Esophagus squamous epithelium (tissue), 5 donors: ENCODE measurements at regions not wholly inside any gene's neighbourhood (a gene's known extent, or its start where the extent isn't known, plus 50 kb on each side); places are given as distances from the start of the nearest gene placed in this dataset.

Experiments
- DNase-seq: peaks from one replicate; lab custom pipeline; 2025; lab: John Stamatoyannopoulos, UW
- H3K27ac ChIP-seq, 4 donors: fragments of 200-600 bp; sonication (generic); one replicate each; pipeline ENCODE4 v1.5.1; 2016 to 2019; ENCODE audit warnings: mild to moderate bottlenecking in 1 of 4
- H3K27me3 ChIP-seq, 4 donors: fragments of 200-600 bp; sonication (generic); 1 replicate in 3 of 4; 2 replicates in 1 of 4; pipeline versions ENCODE4 v1.5.1 to v1.6.0; 2017 to 2021; ENCODE audit warnings: antibody characterized with exemption in 1 of 4
- H3K36me3 ChIP-seq, 3 donors: fragments of 200-600 bp; sonication (generic); one replicate each; pipeline ENCODE4 v1.5.1; 2016 to 2019
- H3K4me1 ChIP-seq, 3 donors: fragments of 200-600 bp; sonication (generic); one replicate each; pipeline ENCODE4 v1.5.1; 2017 to 2019
- H3K4me3 ChIP-seq, 4 donors: fragments of 200-600 bp; sonication (generic); 1 replicate in 3 of 4; 2 replicates in 1 of 4; pipeline ENCODE4 v1.5.1; 2016 to 2019; ENCODE audit warnings: mild to moderate bottlenecking in 2 of 4, moderate library complexity in 1 of 4
- H3K9me3 ChIP-seq, 3 donors: fragments of 200-600 bp; sonication (generic); one replicate each; pipeline ENCODE4 v1.5.1; 2016 to 2019
- POLR2A ChIP-seq, 4 donors: fragments of 450-650 bp; IDR thresholded peaks; one replicate each; pipeline ENCODE4 v1.6.1; 2017; ENCODE audit warnings: antibody characterized with exemption in 4 of 4, mild to moderate bottlenecking in 4 of 4, moderate library complexity in 3 of 4
- WGBS, 2 donors: methylation state at CpG; one replicate each; pipeline ENCODE4 v1.1.5; 2018; 5-methylcytosine and 5-hydroxymethylcytosine counted together
- intact Hi-C: fragments of 100-400 bp; cut with DNase I; formaldehyde crosslinking; loops from one replicate; pipeline ENCODE4 v1.15.0; 2022
- TF ChIP-seq, protein P1 (sequence below), 6 experiments: fragments of 450-650 bp in 4 of 6; fragments of 200-600 bp in 2 of 6; sonication (generic) in 2 of 6; IDR thresholded peaks; one replicate each; pipeline ENCODE4 v1.5.1; 2016 to 2019; ENCODE audit warnings: antibody characterized with exemption in 6 of 6, mild to moderate bottlenecking in 4 of 6, moderate library complexity in 4 of 6
- donor health status: DM: yes; HTN: yes; CAD: no.

DNA sequence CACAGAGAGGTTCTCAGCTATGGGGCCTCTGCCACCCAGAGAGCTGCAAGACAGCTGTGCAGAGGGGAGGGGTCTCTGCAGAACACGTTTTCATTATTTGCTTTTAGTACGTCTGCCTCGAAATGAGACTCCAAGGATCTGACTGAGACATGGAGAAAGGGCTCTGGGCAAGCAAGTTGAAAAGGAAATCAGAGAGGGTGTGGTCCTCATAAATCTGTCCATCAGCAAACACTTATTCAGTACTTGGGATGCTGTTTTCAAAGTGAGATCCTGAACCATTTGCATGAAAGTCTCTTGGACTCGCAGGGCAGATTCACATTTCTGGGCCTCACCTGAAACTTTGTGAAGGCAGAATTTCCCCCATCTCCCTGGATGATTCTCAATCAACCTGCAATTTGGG, 197.4 kb upstream of the GALNT2 start:
- Histone ChIP-seq H3K4me1 (no peaks in the 10 kb centered on the region), H3K27me3 (peaks cover 0 to 4% (median 0%) of the 10 kb centered on the region in 4 donors), H3K9me3 (no peaks in the 10 kb centered on the region), H3K4me3 (no peak overlapping the region), H3K36me3 (no peaks in the 10 kb centered on the region), H3K27ac (no peak overlapping the region)
- no peak for DNase-seq
- 32 to 68% methylated on average over 3 to 4 of the region's 4 CpGs for WGBS, 2 donors
- intact Hi-C loops: no loop called here
- TF ChIP-seq POLR2A (IDR thresholded peaks at IDR 0.05): no peak
- TF ChIP-seq, protein P1, sequence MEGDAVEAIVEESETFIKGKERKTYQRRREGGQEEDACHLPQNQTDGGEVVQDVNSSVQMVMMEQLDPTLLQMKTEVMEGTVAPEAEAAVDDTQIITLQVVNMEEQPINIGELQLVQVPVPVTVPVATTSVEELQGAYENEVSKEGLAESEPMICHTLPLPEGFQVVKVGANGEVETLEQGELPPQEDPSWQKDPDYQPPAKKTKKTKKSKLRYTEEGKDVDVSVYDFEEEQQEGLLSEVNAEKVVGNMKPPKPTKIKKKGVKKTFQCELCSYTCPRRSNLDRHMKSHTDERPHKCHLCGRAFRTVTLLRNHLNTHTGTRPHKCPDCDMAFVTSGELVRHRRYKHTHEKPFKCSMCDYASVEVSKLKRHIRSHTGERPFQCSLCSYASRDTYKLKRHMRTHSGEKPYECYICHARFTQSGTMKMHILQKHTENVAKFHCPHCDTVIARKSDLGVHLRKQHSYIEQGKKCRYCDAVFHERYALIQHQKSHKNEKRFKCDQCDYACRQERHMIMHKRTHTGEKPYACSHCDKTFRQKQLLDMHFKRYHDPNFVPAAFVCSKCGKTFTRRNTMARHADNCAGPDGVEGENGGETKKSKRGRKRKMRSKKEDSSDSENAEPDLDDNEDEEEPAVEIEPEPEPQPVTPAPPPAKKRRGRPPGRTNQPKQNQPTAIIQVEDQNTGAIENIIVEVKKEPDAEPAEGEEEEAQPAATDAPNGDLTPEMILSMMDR (IDR thresholded peaks at IDR 0.05): no peak

DNA sequence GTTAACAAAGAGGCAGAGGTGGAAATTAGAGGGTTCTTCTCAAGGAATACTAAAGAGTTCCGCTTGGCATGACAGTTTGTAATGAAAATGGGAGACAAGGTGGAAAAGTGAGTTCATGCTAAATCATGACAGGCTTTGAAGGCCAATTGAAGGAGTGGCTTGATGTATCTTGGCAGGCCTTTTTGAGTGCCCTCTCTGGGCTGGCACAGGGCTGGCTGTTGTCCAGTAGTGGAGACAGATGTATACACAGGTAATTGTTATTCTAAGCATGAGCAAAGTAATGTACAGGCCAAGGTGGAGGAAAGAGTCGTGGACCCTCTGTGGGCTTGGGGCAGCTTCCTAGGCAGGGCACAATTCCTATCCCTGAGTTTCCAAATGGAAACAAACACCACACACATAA, 196.7 kb upstream of the GALNT2 start:
- no peaks in the 10 kb centered on the region for H3K9me3 ChIP-seq
- intact Hi-C loops: no loop called here
- H3K27me3 ChIP-seq: peaks cover 0 to 4% (median 0%) of the 10 kb centered on the region in 4 donors
- no peak for TF ChIP-seq POLR2A (IDR thresholded peaks at IDR 0.05)
- TF ChIP-seq, protein P1 (IDR thresholded peaks at IDR 0.05): no peak
- H3K4me3 ChIP-seq: no peak overlapping the region
- H3K36me3 ChIP-seq: no peaks in the 10 kb centered on the region
- H3K27ac ChIP-seq: no peak overlapping the region
- DNase-seq: no peak
- 64 to 78% methylated on average over 2 of the region's 2 CpGs for WGBS, 2 donors
- no peaks in the 10 kb centered on the region for H3K4me1 ChIP-seq

DNA sequence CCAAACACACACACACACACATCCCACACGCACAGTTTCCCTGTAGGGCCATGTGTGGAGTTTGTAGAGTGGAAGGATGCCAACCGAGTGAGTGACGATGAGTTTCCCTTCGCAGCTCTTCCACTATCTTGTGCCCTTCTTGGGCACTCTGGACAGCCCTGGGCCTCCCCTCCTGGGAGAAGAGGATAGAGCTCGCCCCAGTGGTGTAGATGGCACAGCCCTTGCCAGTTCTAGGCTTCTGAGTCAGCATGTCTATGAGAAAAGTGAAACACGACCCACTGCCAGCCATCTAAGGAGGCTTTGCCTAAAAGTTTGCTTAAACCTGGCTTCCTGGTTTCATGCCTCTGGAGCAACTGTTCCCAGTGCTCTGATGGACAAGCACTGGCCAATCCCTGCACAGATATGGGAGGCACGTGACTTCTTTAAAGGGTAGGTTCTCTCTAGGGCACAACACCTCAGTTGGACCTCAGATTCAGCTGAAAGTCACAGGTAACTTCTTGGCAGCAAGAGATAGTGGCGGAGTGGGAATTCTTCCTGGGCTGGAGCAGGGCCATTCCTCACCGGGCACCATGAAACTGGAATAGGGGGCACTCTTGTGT, 195.9 kb upstream of the GALNT2 start:
- H3K4me1 ChIP-seq: no peaks in the 10 kb centered on the region
- no peak for TF ChIP-seq POLR2A (IDR thresholded peaks at IDR 0.05)
- TF ChIP-seq, protein P1 (IDR thresholded peaks at IDR 0.05): no peak
- H3K9me3 ChIP-seq: no peaks in the 10 kb centered on the region
- WGBS, 2 donors: 79 to 81% methylated on average over 8 to 9 of the region's 9 CpGs
- intact Hi-C loops: no loop called here
- DNase-seq: no peak
- H3K4me3 ChIP-seq: no peak overlapping the region
- H3K36me3 ChIP-seq: no peaks in the 10 kb centered on the region
- H3K27ac ChIP-seq: no peak overlapping the region
- H3K27me3 ChIP-seq: peaks cover 0 to 4% (median 0%) of the 10 kb centered on the region in 4 donors

DNA sequence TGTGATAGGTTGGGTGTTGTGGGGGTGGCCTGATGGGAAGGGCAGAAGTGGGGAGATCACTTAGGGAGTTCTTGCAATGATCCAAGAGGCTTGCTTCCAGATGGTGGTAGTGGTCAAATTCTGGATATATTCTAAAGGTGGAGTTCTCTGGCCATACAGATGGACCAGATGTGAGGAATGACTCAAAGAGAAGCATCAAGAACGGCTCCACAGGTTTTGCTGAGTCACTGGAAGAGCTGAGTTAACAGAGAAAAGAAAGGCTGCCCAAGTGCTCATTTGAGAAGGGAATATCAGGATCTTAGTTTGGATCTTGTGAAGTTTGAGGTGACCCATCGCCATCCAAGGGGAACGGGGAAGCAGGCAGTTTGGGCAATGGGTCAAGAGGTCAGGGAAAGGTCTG, 192.9 kb upstream of the GALNT2 start:
- intact Hi-C loops: no loop called here
- Histone ChIP-seq H3K9me3 (no peaks in the 10 kb centered on the region), H3K27me3 (peaks cover 0 to 17% (median 0%) of the 10 kb centered on the region in 4 donors), H3K36me3 (no peaks in the 10 kb centered on the region), H3K27ac (no peak overlapping the region), H3K4me3 (no peak overlapping the region), H3K4me1 (no peaks in the 10 kb centered on the region)
- DNase-seq: no peak
- TF ChIP-seq POLR2A (IDR thresholded peaks at IDR 0.05): no peak
- TF ChIP-seq, protein P1 (IDR thresholded peaks at IDR 0.05): no peak
- WGBS, 2 donors: 74 to 80% methylated on average over 3 of the region's 3 CpGs

- no peak overlapping the region for H3K27ac ChIP-seq
- no peaks in the 10 kb centered on the region for H3K4me1 ChIP-seq
- H3K27me3 ChIP-seq: peaks cover 0 to 17% (median 0%) of the 10 kb centered on the region in 4 donors
- H3K9me3 ChIP-seq: no peaks in the 10 kb centered on the region
- TF ChIP-seq POLR2A (IDR thresholded peaks at IDR 0.05): no peak
- TF ChIP-seq, protein P1 (IDR thresholded peaks at IDR 0.05): no peak
- H3K4me3 ChIP-seq: no peak overlapping the region
- WGBS, 2 donors: 68 to 72% methylated on average over 2 of the region's 2 CpGs
- intact Hi-C loops: no loop called here
- no peak for DNase-seq
- H3K36me3 ChIP-seq: no peaks in the 10 kb centered on the region
These were observed 192.4 kb upstream of the GALNT2 start for GRCh38 chr1:229874609-229875008.
